BJ (cell line): ENCODE measurements at regions not wholly inside any gene's neighbourhood (a gene's known extent, or its start where the extent isn't known, plus 50 kb on each side); places are given as distances from the start of the nearest gene placed in this dataset.

Experiments
- CTCF ChIA-PET: fragments of 350-600 bp; formaldehyde crosslinking; extraction: SDS; loops from one replicate; lab custom pipeline; 2021; ENCODE audit warnings: antibody characterized with exemption, inconsistent platforms; lab: Yijun Ruan, JAX
- POLR2A ChIA-PET: fragments of 300-600 bp; sonication (Branson Sonifier 250); formaldehyde crosslinking; extraction: SDS; loops from one replicate; lab custom pipeline; 2021; ENCODE audit warnings: antibody characterized with exemption; lab: Charles Lee
- DNase-seq: peaks from one replicate; pipeline ENCODE4 v3.0.0-alpha.2; 2011; ENCODE audit warnings: low read depth
- H3K27me3 ChIP-seq: 2 replicates; pipeline ENCODE4 v1.6.0; 2011; ENCODE audit warnings: low read length; ENCODE audit not compliant: control insufficient read depth, insufficient read depth
- H3K36me3 ChIP-seq: 2 replicates; pipeline ENCODE4 v1.5.1; 2011; ENCODE audit warnings: low read length; ENCODE audit not compliant: control insufficient read depth, insufficient read depth
- H3K4me3 ChIP-seq: 2 replicates; pipeline ENCODE4 v1.5.1; 2011; ENCODE audit warnings: low read depth, mild to moderate bottlenecking, control low read depth, low read length
- CTCF ChIP-seq: IDR thresholded peaks from 2 replicates; pipeline ENCODE4 v1.5.1; 2011; ENCODE audit warnings: low read depth, mild to moderate bottlenecking, control low read depth, inconsistent platforms, low read length, moderate library complexity; ENCODE audit not compliant: insufficient read depth

DNA sequence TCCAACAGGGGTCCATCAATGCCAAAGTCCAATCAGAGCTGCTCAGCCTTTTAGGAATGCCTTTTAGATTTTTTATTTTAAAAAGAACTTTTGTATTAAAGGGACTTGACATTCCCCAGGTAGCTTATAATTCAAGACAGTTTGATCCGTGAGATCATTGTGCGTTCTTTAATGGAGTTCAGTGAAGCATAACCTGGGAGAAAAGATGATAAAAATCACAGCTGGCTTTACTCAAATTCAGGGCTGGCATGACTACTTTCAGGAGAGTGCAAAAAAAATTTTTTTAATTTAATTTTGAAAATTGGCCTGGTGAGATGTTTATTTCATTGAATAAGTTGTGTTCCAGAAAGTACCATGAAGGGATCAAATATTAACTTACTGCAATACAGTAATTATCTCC lies 118.2 kb downstream of the VCX2 start:
- no peaks in the 10 kb centered on the region for H3K27me3 ChIP-seq
- no peaks in the 10 kb centered on the region for H3K36me3 ChIP-seq
- DNase-seq: no peak
- ChIA-PET CTCF (no interaction called here), POLR2A (no interaction called here)
- no peak for TF ChIP-seq CTCF
- H3K4me3 ChIP-seq: no peak overlapping the region

DNA sequence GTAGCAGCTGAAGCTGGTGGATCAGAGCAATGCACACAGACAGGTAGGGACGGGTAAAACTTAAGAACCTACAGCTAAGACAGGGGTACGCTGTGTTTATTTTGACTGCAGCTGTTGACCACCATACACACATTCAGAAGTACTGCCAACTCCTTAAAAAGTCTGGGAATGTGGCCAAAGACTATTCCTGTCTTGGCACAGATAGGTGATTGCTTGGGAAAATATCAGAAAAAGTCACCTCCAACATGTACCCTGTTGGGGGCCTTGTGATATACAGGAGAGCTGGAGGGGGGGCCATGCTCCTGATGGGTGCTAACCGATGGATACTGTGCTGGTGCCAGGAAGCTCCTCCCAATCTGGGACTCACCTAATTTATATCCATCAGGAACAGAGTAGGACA lies 121.2 kb downstream of the VCX2 start:
- Histone ChIP-seq H3K4me3 (no peak overlapping the region), H3K36me3 (no peaks in the 10 kb centered on the region), H3K27me3 (no peaks in the 10 kb centered on the region)
- POLR2A ChIA-PET: no interaction called here
- DNase-seq: no peak
- TF ChIP-seq CTCF: no peak
- CTCF ChIA-PET: no interaction called here

DNA sequence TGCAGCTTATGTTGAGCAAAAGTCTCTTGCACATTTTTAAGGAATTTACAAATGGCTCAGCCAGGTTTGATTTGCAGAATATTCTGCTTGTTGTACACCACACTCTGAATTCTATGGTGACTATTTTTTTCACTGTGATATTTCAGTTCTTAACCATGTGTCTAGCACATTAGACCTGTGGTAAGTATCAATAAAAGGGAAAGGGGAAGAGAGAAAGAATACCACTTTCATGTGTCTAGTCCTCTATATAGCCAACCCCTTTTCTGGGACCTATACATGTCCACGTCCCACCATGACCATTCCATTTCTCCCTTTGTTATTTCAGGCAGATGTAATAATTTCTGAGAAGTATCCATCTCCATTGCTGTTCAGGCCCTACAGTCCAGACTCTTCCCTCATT lies 121.3 kb upstream of the PNPLA4 start:
- TF ChIP-seq CTCF: no peak
- ChIA-PET CTCF (no interaction called here), POLR2A (no interaction called here)
- no peaks in the 10 kb centered on the region for H3K36me3 ChIP-seq
- no peak for DNase-seq
- no peaks in the 10 kb centered on the region for H3K27me3 ChIP-seq
- no peak overlapping the region for H3K4me3 ChIP-seq

- DNase-seq: no peak
- CTCF ChIA-PET: no interaction called here
- POLR2A ChIA-PET: no interaction called here
- H3K36me3 ChIP-seq: no peaks in the 10 kb centered on the region
- H3K27me3 ChIP-seq: no peaks in the 10 kb centered on the region
- no peak overlapping the region for H3K4me3 ChIP-seq
- TF ChIP-seq CTCF: no peak
Observed at GRCh38 chrX:8044947-8045346, 117.7 kb upstream of the PNPLA4 start.

GRCh38 chrX:8043546-8043945 lies 116.3 kb upstream of the PNPLA4 start:
- no peaks in the 10 kb centered on the region for H3K36me3 ChIP-seq
- ChIA-PET POLR2A (no interaction called here), CTCF (no interaction called here)
- no peaks in the 10 kb centered on the region for H3K27me3 ChIP-seq
- no peak overlapping the region for H3K4me3 ChIP-seq
- no peak for DNase-seq
- TF ChIP-seq CTCF: no peak

GRCh38 chrX:8043121-8043520 lies 115.9 kb upstream of the PNPLA4 start:
- H3K27me3 ChIP-seq: no peaks in the 10 kb centered on the region
- POLR2A ChIA-PET: no interaction called here
- TF ChIP-seq CTCF: no peak
- no peaks in the 10 kb centered on the region for H3K36me3 ChIP-seq
- no peak overlapping the region for H3K4me3 ChIP-seq
- CTCF ChIA-PET: no interaction called here
- DNase-seq: no peak
